Suprapubic skin (tissue), 3 donors: ENCODE measurements at regions not wholly inside any gene's neighbourhood (a gene's known extent, or its start where the extent isn't known, plus 50 kb on each side); places are given as distances from the start of the nearest gene placed in this dataset.
"Not testable (repeated sequence)": the region's sequence is repeated elsewhere in the genome, so short reads cannot be mapped to it uniquely, and the experiment has no call there.

Experiments
- POLR2A ChIP-seq, 2 donors: fragments of 450-650 bp; IDR thresholded peaks; one replicate each; pipeline ENCODE4 v1.6.1; 2017; ENCODE audit warnings: antibody characterized with exemption in 2 of 2, mild to moderate bottlenecking in 2 of 2, moderate library complexity in 2 of 2
- TF ChIP-seq, protein P1 (sequence below), 2 donors: fragments of 200-600 bp in 1 of 2; fragments of 450-650 bp in 1 of 2; sonication (generic) in 1 of 2; IDR thresholded peaks; one replicate each; pipeline ENCODE4 v1.5.1; 2016 to 2019; ENCODE audit warnings: antibody characterized with exemption in 2 of 2, mild to moderate bottlenecking in 1 of 2, moderate library complexity in 1 of 2

DNA sequence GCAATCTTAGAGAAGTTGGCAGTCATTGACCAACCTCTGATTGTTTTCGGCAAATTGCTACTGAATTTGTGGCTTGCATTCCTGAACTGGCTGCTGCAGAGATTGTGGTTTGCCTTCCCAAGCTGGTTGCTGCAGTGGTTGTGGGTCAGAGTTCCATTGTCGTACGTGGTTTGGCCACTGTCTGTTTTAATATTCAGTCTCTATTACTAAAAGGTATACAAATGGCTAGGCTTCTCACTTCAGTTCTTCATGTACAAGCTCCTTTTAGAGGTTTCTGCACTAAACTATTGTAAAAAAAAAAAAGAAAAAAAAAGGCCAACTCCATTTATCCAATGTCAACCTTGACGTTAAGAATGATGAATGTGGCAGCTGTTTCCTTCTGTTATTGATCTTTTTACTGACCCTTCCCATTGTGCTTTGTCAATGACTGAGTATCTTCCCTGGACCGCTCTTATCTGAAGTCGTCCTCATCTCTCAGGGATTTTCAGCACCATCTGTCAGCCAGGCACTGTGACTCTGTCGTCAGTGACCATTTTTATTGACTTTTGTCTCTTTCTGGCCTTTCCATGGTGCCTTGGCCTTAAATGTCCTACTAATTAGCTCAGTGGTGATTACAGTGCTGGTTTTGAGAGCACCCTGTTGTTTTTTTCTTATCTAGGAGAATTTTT is 140.6 kb upstream of the ZNF658 start:
- TF ChIP-seq, protein P1, sequence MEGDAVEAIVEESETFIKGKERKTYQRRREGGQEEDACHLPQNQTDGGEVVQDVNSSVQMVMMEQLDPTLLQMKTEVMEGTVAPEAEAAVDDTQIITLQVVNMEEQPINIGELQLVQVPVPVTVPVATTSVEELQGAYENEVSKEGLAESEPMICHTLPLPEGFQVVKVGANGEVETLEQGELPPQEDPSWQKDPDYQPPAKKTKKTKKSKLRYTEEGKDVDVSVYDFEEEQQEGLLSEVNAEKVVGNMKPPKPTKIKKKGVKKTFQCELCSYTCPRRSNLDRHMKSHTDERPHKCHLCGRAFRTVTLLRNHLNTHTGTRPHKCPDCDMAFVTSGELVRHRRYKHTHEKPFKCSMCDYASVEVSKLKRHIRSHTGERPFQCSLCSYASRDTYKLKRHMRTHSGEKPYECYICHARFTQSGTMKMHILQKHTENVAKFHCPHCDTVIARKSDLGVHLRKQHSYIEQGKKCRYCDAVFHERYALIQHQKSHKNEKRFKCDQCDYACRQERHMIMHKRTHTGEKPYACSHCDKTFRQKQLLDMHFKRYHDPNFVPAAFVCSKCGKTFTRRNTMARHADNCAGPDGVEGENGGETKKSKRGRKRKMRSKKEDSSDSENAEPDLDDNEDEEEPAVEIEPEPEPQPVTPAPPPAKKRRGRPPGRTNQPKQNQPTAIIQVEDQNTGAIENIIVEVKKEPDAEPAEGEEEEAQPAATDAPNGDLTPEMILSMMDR (IDR thresholded peaks at IDR 0.05) = not testable (repeated sequence)
- not testable (repeated sequence) for TF ChIP-seq POLR2A (IDR thresholded peaks at IDR 0.05)
